Tibial nerve (tissue), 4 donors: ENCODE measurements at regions not wholly inside any gene's neighbourhood (a gene's known extent, or its start where the extent isn't known, plus 50 kb on each side); places are given as distances from the start of the nearest gene placed in this dataset.

Experiments
- CTCF ChIP-seq, 5 experiments: fragments of 200-600 bp in 3 of 5; fragments of 450-650 bp in 2 of 5; sonication (generic) in 3 of 5; IDR thresholded peaks; one replicate each; pipeline ENCODE4 v1.5.1; 2016 to 2019; ENCODE audit warnings: antibody characterized with exemption in 5 of 5, mild to moderate bottlenecking in 3 of 5, moderate library complexity in 2 of 5
- EP300 ChIP-seq, 2 donors: sonication (generic); formaldehyde crosslinking; IDR thresholded peaks; one replicate each; pipeline ENCODE4 v1.6.1; 2017; ENCODE audit warnings: antibody characterized with exemption in 2 of 2, mild to moderate bottlenecking in 1 of 2
- POLR2A ChIP-seq, 2 donors: fragments of 450-650 bp; IDR thresholded peaks; one replicate each; pipeline ENCODE4 v1.6.1; 2017; ENCODE audit warnings: antibody characterized with exemption in 2 of 2, mild to moderate bottlenecking in 2 of 2, moderate library complexity in 2 of 2

GRCh38 chr12:128168273-128168672 is 98.7 kb upstream of the TMEM132C start:
- TF ChIP-seq CTCF (IDR thresholded peaks at IDR 0.05): no peak
- TF ChIP-seq EP300 (IDR thresholded peaks at IDR 0.05): no peak
- TF ChIP-seq POLR2A (IDR thresholded peaks at IDR 0.05): no peak
